GM12872 (cell line): ENCODE measurements at regions not wholly inside any gene's neighbourhood (a gene's known extent, or its start where the extent isn't known, plus 50 kb on each side); places are given as distances from the start of the nearest gene placed in this dataset.

Experiments used
- TF ChIP-seq, protein P1 (sequence below): IDR thresholded peaks from 3 replicates; pipeline ENCODE4 v1.5.1; 2011; ENCODE audit warnings: low read depth, mild to moderate bottlenecking, low read length, moderate library complexity; ENCODE audit not compliant: insufficient read depth

DNA sequence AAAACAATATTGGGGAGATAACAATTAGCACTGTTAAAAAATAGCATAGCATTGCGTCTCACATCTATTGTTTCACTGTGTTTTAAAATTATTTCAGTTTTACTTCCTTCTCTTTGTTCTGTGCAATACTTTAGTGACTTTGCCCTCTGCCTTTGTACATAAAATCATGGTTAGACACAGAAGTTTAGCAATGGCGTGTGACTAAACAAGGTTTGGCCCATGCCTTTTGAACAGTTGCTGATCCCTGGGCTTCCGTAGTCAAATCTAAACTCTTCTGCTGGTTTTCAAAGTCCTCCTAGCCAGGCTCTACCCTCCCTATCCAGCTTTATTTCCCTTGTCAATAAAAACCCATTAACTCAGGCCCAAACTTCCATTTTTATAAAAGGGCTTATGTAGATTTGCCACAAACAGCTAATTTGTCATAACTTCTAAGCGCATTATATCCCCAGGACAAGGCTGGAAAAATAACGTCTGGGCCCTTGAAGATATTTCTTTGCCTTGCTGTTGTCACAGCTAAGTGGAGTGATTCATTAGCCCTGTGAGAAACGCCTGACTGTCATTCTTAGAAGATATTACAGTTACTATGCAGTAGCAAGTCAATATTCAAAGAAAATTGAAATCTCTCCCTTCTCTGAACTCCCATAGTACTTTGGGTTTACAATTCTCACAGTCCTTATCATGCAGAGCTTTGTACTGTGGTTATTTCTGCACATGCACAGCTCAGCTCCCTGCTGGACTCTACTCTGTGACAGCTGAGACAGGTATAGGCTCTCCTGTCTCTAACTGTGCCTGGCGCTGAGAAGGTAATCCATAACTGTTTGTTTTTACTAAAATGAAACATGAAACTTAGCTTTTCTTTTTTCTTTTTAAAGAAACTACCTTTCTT, 123.4 kb upstream of the SLC24A5 start:
- TF ChIP-seq, protein P1, sequence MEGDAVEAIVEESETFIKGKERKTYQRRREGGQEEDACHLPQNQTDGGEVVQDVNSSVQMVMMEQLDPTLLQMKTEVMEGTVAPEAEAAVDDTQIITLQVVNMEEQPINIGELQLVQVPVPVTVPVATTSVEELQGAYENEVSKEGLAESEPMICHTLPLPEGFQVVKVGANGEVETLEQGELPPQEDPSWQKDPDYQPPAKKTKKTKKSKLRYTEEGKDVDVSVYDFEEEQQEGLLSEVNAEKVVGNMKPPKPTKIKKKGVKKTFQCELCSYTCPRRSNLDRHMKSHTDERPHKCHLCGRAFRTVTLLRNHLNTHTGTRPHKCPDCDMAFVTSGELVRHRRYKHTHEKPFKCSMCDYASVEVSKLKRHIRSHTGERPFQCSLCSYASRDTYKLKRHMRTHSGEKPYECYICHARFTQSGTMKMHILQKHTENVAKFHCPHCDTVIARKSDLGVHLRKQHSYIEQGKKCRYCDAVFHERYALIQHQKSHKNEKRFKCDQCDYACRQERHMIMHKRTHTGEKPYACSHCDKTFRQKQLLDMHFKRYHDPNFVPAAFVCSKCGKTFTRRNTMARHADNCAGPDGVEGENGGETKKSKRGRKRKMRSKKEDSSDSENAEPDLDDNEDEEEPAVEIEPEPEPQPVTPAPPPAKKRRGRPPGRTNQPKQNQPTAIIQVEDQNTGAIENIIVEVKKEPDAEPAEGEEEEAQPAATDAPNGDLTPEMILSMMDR: no peak

DNA sequence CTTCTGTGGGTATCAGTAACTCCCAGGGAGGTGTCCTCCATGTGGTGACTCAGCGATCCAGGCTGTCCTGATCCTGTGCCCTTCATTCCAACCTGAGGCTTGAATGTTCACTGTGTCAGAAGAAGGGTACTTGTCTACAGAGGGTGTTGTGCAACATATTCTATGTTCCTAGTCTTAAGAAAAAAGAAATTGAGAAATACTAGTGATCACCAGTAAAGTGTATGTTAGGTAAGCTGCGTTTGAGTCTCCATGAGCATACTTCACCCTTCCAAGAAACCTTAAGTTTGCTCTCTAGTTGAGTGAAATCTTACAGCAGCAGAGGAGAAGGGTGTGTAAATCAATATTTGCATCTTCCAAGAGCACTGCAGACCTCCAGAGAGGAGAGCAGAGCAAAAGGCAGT, 122.2 kb upstream of the SLC24A5 start:
- TF ChIP-seq, protein P1: no peak

DNA sequence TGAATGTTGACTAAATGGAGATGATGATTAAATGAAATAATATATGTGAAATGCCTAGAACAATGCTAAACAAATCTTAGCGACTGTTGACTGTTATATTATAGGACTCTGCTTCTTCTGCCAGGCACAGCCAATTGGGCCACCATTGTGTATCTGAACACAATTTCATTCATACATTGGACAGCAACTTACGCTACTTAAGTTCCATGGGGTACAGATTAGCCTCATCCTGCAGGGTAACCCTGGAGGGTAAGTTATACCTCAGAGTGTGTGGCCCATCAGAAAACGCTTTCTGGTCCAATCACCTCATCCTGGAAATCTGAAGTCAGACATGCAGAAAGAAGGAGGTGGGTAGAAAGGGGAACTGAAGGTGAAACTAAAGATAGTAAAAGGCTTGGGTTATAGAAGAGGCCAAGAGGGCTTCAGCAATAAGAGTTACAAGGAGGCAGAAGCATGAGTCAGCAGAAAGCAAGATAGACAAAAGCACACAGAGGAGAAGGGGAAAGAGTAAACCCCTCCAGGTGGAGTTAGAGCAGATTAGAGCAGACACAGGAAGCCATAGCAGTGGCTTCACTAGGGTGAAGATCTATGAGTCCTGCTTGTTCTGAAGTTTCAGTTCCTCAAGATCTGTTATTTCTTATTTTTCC, 119.3 kb upstream of the SLC24A5 start:
- TF ChIP-seq, protein P1: no peak

DNA sequence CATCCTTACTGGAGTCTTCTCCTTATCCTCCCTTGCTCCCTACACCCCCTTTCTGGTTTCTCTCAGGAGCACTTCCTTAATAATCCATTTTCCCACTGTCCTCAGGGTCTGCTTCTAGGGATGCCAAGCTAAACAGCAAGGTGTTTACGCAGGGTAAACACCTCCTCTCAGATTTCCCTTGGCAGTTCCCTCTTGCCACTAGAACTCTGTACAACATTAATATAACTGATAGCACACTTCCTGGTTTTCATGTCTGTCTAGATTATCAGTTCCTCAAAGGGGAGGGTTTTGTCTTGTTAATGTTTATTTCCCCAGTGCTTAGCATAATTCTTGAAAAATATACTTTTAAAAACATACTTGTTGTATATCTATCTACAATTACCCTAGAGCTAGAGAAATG, 118.0 kb upstream of the SLC24A5 start:
- TF ChIP-seq, protein P1: no peak

DNA sequence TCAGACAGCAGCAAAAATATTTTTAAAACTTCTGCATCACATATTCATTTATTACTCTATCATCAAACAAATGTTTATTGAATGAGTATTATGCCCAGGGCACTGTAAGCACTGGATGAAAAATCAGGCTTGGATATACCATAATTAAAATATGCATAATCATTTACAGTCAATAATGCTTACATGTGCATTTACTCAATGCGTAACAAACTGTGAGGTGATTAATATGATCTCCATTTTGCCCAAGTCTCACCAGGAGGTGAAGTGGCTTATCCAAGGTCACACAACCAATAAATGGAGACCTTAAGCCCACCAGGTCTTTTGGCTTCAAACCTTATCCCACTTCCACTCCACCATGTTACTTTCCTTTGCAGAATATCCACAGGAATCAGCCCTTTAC, 117.3 kb upstream of the SLC24A5 start:
- TF ChIP-seq, protein P1: no peak

DNA sequence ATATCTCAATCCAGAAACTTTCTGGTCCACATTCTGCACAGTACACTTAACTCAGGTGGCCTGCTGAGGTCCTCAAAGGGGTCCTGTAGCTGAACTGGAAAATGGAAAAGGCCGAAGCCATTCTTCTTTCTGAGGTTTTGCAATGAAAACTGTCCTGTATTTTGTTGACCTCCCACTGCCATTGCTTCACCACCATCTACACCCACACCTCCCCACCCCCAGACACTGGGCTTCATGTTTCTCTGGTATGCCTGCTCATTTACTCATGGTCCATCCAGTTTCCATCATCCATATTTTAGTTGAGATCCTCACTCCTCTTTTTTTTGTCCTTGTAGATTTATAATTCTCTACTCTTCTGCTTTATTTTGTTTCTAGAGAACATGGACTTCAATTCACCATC, 115.7 kb upstream of the SLC24A5 start:
- TF ChIP-seq, protein P1: no peak

DNA sequence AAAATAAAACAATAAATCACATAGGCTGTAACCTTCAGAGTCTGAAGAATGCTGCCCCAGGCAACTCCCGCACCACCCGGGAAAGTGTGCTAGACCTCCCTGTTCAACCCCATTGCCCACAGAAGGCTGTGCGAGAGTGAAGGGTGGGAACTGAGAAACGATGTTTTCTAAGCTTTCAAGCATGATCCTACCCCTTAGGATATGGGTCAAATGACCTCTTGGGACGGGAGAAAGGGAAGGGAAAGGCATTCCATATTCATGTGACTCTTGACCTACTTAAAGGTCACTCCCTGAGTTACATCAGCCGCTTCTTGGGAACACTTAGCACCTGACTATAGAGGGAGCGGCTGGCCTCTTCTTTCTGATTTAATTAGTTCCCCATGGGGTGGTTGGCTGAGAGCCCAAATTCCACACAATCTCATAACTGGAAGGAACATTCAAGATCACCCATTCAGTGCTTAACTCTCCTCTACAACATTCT, 114.7 kb upstream of the SLC24A5 start:
- TF ChIP-seq, protein P1: no peak
